Neural progenitor cell (in vitro differentiated cells): ENCODE measurements at regions not wholly inside any gene's neighbourhood (a gene's known extent, or its start where the extent isn't known, plus 50 kb on each side); places are given as distances from the start of the nearest gene placed in this dataset. TPM values are rescaled to one million over a fixed set of nuclear protein-coding genes. Genes with fewer than 3 reads are reported as not detected.

Experiments used
- small RNA-seq: library from RNA; depleted of rRNA; stranded (forward); fragments of <200 nt; gene quantifications from one replicate; pipeline ENCODE3, GENCODE V24; 2015

Small RNA genes lying in the stretch of these regions (small RNA-seq; reads per million reads assigned to genes)
- not detected for gene AC006548.1
- gene MTND1P17: not detected
